GM18909 (cell line): ENCODE measurements at regions not wholly inside any gene's neighbourhood (a gene's known extent, or its start where the extent isn't known, plus 50 kb on each side); places are given as distances from the start of the nearest gene placed in this dataset.

Source experiments
- ATAC-seq: cut with Tn5 transposase; IDR thresholded peaks from one replicate; pipeline ENCODE4 v1.9.1; 2021; ENCODE audit warnings: mild to moderate bottlenecking; ENCODE audit not compliant: unreplicated experiment, poor library complexity

DNA sequence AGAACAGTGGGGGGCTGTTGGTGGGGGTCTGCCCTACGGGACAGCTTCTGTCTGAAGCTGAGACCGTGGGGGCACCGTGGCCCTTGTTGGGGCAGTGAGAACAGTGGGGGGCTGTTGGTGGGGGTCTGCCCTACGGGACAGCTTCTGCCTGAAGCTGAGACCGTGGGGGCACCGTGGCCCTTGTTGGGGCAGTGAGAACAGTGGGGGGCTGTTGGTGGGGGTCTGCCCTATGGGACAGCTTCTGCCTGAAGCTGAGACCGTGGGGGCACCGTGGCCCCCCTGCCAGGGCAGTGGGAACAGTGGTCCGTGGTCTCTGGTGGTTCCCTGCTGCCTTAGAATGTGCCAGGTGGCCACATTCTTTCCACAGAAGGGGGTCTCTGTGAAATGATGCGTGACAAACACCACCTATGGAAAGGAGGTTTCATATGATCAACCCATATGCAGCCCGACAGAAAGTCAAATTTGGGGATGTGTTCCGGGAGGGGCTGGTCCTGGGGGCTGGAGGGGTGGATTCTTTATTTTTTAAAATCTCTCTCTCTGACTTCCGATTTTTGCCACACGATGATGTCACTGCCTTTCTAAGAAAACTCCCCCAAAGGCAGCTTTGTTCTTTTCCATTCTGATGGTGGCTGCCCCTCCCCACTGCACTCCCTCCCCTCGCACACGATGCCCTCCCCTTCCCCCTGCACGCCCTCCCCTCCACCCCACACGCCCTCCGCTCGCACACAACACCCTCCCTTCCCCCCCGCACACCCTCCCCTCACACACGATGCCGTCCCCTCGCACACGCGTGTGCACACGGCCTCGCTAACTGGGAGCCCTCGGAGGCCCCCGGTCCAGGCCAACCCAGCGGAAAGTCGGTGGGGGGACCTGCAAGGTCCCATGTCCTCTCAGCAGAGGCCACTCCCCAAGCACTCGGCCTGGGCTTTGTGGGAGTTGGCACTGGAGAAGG, 1186.5 kb downstream of the BRD1 start:
- no peak for ATAC-seq

DNA sequence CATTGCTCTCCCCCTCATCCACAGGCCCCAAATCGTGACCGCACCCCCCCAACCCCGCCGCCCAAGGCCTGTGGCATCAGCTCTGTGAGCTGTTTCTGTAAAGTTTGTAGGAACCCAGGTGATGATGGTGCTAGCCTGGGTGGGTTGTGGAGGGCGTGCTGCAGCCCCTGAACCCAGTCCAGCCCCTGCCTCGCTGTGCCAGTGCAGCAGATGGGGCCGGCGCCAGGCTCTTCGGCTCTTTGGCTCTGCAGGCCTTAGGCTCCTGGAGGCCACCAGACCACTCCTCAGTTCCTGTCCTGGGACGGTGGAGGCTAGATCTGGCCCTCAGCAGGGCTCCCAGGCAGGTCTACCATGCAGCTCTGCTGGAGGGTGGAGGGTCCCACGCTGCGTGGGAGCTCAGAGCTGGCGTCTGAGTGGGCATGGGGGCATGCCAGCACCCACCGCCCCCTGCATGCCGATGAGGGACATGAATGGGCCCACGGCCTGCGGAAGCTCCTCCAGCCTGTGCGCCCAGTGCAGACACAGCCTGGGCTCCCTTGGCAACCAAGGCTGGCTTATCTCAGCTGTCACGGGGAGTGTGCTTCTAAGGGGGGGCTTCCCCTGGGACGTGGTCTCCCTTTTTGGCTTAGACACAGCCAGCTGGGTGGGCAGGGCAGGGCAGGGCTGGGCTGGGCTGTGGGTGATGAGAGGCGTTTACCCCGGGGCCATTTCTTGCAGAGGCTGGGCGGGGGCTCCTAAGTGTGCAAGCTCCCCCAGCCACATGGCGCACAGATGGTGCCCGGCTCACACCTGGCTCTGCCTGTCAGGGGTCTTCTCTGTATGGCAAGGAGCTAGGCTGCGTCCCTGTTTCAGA, 1187.6 kb downstream of the BRD1 start:
- no peak for ATAC-seq

DNA sequence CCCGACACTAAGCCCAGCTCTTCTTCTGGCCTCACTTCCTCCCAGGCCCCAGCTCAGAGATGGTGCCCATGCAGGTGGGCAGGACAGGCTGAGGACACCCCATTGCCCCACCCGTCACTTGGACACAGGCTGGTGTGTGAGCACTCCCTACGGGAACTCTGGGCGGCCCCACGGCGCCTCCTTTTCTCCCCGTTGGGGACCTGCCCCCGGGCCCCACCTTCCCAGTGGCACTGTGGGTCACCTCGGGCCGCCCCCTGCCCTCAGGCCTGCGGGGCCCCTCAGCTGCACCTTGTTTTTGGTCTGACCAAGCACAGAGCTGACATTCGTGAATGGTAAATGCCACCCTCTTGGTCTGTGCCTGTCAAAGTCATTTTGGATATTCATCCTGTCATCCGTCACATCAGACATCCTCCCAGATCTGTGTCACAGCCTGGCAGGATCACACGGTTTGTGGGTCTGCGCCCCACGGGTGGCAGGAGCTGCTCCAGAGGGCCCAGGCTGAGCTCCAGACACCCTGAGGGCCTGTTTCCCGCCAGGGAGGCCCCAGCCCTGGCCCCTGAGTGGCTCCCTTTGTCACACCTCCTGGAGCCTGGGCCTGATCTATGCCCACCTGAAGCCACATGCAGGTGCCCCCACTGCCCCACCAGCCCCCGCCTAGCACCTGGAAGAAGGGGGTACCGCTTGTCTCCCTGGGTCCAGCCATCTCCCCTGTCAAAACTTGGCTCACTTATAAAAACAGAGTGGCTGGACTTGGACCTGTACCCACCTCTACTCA, 1188.5 kb downstream of the BRD1 start:
- ATAC-seq = no peak

DNA sequence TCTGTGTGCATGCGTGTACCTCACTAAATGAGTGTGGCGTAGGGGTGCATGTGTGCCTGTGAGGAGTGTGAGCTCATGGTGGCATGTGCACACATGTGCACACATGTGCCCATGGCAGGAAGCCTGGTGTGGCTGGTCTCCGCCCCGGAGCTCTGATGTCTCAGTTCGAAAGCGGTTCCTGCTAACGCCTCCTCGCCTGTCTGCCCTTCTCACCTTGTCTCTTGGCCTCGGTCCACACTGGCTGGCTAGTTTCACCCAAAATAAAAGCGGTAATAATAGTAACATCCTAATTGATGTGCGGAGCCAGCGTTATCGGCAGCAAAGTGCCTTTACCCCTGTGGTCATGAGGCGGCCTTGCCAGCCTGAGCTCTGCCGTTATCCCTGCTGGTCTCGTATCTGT, 1190.4 kb downstream of the BRD1 start:
- no peak for ATAC-seq

DNA sequence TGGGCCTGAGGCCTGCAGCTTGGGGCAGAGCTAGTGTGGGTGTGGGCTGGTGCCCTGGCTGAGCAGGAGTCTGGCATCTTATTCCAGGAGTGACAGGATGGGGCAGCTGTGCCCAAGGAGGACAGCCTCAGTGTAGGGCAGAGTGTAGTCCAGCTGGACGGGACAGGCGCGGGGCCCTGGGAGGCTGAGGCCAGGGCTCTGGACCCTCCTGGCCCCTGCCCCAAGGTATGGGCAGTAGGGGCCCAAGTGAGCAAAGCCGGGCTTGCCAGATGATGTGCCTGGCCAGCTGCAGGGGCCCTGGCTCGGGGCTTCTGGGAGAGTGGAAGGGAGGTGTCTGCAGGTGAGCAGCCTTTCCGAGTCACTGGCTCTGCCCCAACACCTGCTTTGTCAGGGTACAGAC, 1190.9 kb downstream of the BRD1 start:
- ATAC-seq = no peak

DNA sequence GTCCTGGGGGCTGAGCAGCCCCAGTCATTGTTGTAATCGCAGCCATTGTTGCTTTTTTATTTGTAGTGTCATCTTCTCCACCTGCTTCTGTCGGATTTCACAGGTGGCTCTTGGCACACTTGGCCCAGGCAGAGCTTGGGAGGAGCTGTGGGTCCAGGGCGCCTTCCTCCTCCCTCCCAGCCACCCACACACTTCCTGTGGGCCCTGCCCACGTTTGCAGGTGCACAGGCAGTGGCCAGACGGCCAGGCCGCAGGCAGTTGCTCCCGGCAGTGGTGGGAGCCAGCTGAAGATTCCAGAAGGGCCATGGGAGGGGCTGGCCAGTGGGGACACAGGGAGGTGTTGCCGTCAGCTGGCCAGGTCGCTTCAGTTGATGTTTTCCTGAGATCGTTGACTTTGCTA, 1191.9 kb downstream of the BRD1 start:
- no peak for ATAC-seq

DNA sequence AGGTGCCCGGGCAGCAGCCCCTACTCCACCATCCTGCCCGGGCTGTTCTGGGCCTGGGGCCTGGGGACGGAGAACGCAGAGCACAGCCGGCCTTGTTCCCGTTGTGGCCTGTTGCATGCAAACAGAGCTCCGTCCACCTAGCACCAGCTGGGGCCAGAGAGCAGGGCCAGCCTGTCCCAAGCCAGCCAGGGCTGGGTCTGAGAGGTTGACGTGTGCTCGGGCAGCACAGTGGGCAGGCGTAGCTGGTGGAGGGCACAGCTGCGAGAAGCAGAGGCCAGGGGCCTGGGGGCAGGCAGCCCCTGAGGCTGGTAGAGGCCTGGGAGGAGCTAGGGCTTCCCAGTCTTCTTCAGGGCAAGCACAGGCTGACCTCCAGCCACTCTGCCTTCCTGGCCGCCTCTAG, 1192.6 kb downstream of the BRD1 start:
- ATAC-seq = no peak

DNA sequence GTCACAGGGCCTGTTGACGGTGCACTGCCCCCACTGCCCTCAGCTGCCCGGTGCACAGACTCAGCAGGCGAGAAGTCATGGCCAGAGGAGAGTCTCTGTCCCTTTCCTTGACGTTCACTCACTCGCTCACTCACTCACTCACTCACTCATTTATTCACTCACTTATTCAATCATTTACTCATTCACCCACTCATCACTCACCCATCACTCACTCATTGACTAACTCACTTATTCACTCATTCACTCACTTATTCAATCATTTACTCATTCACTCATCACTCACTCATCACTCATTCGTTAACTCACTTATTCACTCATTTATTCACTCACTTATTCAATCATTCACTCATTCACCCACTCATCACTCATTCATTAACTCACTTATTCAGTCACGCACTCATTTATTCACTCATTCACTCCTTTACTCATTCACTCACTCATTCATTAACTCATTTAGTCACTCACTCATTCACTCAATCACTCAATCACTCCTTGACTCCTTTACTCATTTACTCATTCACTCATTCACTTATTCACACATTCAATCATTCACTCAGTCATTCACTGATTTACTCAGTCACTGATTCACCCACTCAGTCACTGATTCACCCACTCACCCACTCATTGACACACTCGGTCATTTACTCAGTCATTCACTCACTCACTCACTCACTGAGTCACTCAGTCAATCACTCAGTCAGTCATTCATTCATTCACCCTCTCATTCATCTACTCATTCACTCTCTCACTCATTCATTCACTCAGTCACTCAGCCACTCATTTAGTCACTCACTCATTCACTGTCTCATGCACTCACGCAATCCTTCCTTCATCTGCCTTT, 1193.5 kb downstream of the BRD1 start:
- ATAC-seq = no peak

DNA sequence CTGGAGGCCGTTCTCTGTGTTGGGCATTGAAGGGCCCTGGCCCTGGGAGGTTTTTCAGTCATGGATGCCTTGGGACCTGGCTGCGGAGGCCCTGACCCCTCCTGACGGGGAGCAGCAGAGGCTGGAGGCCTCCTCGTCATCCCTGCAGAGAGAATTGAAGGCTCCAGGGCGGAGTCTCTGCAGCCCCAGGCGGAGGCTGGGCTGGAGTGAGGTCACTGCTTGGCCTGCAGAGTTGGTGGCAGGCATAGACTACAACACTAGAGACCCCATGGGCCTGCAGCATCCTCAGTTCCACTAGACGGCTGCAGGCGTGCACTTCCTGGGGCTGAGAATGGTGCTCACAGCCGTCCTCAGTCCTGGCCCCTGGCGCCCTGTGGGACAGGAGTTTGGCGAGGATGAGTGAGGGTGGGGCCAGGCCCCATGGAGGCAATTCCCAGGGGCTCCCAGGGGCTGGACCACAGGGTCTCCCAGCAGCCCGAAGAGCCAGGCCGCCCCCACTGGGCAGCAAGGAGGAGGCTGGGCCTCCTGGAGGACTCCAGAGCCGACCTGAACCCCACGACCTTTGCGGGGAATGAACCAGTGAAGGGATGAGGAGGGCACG, 1194.9 kb downstream of the BRD1 start:
- ATAC-seq = no peak

DNA sequence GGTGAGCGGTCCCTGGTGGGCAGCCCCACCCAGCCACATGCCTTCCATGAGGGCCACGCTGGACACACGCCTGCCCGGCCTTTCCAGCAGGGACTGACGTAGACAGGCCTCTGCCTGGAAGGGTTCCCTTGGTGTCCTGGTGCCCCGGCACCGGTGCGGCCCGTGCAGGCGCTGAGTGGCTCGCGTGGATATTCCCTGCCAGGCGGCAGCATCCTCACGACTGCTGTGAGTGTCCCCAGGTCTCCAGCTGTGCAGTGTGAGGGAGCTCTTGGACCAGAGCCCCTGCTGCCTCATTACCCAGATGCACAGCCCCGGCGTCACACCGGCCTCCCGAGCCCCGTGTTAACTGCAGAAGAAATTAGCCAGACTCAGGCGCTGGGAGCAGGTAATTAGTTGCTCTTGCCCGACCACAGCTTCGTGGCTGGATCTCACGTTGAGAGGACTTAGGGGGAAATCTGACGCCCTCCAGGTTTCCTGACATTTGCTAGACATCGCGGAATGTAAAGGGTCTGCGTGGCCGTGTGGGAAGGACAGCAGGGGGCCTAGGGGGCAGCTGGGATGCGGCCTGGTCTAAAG, 1196.3 kb downstream of the BRD1 start:
- ATAC-seq = no peak

DNA sequence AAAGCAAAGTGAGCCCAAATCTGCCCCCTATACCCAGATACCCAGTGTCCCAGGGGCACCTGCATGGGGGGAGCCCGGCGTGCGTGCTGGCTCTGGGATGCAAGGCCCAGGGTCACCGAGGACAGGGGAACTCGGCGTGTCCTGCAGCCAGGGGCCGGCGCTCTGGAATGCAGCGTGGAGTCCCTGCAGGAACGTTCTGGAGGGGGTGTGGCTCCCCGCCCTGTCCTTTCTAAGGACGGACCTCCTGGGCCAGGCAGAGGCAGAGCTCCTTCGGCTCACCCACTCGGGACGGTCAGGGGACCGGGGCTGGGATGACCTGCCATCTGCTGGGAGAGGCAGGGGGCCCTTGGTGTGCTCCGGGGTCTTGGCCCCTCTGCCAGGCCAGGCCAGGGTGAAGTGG, 1196.8 kb downstream of the BRD1 start:
- ATAC-seq = no peak

DNA sequence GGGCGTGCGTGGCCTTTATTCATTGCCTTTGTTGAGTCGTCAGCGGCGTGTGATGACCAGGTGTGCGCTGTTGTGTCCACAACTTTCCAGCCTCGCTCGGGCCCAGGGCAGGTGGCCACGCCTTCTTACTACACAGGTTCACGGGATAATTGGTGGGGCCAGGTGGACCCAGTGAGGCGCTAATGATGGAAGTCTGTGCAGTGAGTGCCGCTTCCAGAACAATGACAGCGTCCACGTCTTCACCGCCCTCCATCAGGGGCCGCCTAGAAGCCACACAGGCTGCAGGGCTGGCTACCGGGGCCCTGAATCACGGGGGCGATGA, 1197.3 kb downstream of the BRD1 start:
- no peak for ATAC-seq

DNA sequence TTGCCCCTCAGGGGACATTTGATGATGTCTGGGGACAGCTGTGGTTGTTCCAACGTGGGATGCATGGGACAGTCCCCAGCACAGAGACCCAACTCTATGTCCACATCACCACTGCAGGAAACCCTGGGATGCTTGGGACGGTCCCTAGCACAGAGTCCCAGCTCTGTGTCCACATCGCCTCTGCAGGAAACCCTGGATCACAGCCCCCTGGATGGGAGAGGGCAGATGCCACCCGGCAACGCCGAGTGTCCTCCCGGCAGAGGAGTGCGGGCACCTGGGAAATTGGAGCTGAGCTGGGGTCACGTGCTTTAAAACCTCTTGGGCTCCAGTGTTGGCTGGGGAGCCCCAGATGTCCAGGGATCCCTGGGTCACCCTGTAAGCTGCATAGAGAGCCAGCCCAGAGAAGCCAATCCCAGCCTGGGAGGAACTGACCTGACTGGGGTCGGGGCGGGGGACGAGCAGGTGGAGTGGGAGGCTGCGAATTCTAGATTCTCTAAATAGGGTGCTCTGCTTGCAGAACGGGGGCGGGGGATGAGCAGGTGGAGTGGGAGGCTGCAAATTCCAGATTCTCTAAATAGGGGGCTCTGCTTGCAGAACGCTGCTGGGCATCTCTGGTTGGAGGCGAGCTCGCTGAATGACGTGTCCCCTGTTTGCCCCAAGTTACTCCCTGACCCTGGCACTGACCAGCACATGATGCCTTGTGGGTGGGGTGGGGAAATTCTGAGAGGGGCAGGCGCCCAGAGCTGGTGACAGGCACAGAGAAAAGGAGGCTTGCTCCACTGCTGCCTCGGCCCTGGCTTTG, 1197.8 kb downstream of the BRD1 start:
- no peak for ATAC-seq

DNA sequence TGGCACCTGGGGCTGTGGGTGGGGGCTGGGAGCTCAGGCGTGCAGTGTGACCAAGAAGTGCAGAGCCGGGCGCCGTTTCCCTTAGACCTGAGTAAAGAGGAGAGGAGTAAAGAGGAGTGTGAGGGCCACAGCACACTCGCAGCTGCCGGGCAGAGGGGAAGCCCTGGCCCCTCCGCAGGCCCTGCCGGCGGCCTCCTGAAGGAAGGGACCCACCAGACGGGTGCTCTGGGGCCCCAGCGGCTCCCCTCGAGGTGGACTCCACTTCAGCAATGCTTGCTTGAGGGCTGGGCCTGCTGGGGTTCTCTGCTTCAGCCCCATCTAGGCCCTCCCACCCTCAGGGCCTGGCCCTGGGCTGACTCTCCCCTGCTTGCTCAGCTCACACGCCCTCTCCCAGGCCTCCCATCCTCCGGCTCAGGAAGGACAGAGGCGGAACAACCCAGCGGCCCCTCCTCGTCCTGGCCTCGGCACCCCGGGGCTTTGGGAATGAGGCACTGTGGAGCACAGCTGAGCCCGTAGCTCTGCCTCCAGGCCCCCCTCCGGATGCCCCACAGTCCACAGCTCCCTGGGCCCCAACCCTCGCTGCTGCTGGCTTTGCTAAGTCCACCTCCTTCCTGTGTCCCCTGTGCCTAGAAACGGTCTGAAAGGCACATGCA, 1198.7 kb downstream of the BRD1 start:
- no peak for ATAC-seq

DNA sequence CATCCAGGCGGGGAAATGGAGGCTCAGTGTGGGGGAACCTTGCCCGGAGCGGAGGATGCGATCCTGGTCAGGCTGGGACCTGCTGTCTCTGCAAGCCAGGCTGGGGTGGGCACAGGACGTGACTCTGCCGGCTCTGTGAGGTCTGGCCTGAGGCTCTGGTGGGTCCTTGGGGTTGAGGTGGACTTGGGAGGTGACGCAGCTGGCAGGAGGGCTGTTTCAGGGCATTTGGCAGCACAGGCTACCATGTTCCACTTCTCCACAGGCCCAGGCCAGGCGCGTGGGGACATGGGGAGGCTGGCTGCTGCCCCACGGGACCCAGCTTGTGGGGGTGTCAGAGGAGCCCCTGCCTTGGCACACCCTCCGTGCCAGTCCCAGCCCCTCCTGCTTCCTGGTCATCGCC, 1199.7 kb downstream of the BRD1 start:
- ATAC-seq = no peak

DNA sequence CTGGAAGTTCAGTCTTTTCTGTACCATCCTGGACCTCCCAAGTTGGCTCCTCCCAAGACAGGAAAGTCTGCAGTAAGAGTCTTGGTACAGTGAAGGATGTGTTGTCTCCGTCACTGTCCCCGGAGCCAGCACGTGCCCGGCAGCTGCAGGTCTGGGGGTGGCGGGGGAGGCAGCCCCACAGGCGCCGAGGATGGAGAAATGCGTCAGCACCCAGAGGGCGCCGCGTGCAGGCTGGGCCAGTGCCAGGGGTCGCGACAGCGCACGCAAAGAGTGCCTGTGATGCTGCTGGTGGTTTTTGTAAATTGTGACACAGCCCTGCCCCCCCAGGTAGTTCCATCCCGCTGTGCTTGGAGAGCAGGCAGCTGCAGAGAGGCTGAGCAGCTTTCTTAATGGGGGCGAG, 1200.5 kb downstream of the BRD1 start:
- ATAC-seq = no peak

DNA sequence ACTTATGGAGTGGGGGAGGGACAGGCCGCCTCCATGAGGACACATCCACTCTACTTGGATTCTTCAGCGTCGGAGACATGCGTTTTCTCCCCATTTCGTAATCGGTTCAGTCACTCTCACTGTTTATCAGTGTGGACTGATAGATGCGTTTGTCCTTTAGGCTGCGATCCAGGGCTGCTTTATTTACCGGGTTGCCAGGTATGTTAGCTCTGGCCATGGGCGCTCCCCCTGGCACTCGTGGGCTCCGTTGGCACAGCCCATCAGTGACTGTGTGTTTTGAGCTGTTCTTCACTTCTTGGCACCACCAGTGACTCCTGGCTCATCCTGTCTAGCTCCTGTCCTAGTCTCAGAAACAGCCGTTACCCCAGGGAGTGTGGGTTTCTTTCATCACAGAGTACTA, 1203.3 kb downstream of the BRD1 start:
- ATAC-seq = no peak
